ENCODE measurements at regions not wholly inside any gene's neighbourhood (a gene's known extent, or its start where the extent isn't known, plus 50 kb on each side); places are given as distances from the start of the nearest gene placed in this dataset.

- H3K9me3 ChIP-seq (ENCODE audit: control insufficient read depth, insufficient read depth, low read length) = no peaks in the 10 kb centered on the region
- no peak overlapping the region for H3K9ac ChIP-seq (ENCODE audit: low read depth, low read length)
- no peaks in the 10 kb centered on the region for H3K4me1 ChIP-seq (ENCODE audit: insufficient read depth, low read length)
- no peaks in the 10 kb centered on the region for H3K36me3 ChIP-seq (ENCODE audit: insufficient read depth, low read length)
Measured at GRCh38 chr17:79434215-79434614, 176.6 kb downstream of the RBFOX3 start.

GRCh38 chr17:79433379-79433778 lies 177.5 kb downstream of the RBFOX3 start:
- Histone ChIP-seq H3K9me3 (ENCODE audit: control insufficient read depth, insufficient read depth, low read length) (no peaks in the 10 kb centered on the region), H3K4me1 (ENCODE audit: insufficient read depth, low read length) (no peaks in the 10 kb centered on the region), H3K36me3 (ENCODE audit: insufficient read depth, low read length) (no peaks in the 10 kb centered on the region), H3K9ac (ENCODE audit: low read depth, low read length) (no peak overlapping the region)

- Histone ChIP-seq H3K9me3 (ENCODE audit: control insufficient read depth, insufficient read depth, low read length) (no peaks in the 10 kb centered on the region), H3K4me1 (ENCODE audit: insufficient read depth, low read length) (no peaks in the 10 kb centered on the region), H3K9ac (ENCODE audit: low read depth, low read length) (no peak overlapping the region), H3K36me3 (ENCODE audit: insufficient read depth, low read length) (no peaks in the 10 kb centered on the region)
Measured at GRCh38 chr17:79431175-79431574, 179.7 kb downstream of the RBFOX3 start.

- H3K9me3 ChIP-seq (ENCODE audit: control insufficient read depth, insufficient read depth, low read length) = no peaks in the 10 kb centered on the region
- H3K9ac ChIP-seq (ENCODE audit: low read depth, low read length) = no peak overlapping the region
- no peaks in the 10 kb centered on the region for H3K4me1 ChIP-seq (ENCODE audit: insufficient read depth, low read length)
- H3K36me3 ChIP-seq (ENCODE audit: insufficient read depth, low read length) = no peaks in the 10 kb centered on the region
Measured at GRCh38 chr17:79429864-79430494, 180.9 kb downstream of the RBFOX3 start.

- Histone ChIP-seq H3K9me3 (ENCODE audit: control insufficient read depth, insufficient read depth, low read length) (no peaks in the 10 kb centered on the region), H3K4me1 (ENCODE audit: insufficient read depth, low read length) (no peaks in the 10 kb centered on the region), H3K36me3 (ENCODE audit: insufficient read depth, low read length) (no peaks in the 10 kb centered on the region), H3K9ac (ENCODE audit: low read depth, low read length) (no peak overlapping the region)
Measured at GRCh38 chr17:79428988-79429387, 181.9 kb downstream of the RBFOX3 start.

GRCh38 chr17:79427621-79428539 lies 183.0 kb downstream of the RBFOX3 start:
- H3K36me3 ChIP-seq (ENCODE audit: insufficient read depth, low read length) = no peaks in the 10 kb centered on the region
- H3K4me1 ChIP-seq (ENCODE audit: insufficient read depth, low read length) = no peaks in the 10 kb centered on the region
- no peaks in the 10 kb centered on the region for H3K9me3 ChIP-seq (ENCODE audit: control insufficient read depth, insufficient read depth, low read length)
- H3K9ac ChIP-seq (ENCODE audit: low read depth, low read length) = no peak overlapping the region

- peaks cover 2% of the 10 kb centered on the region; the same call in 1 of the 2 replicates for H3K4me1 ChIP-seq (ENCODE audit: insufficient read depth, low read length)
- no peak overlapping the region for H3K9ac ChIP-seq (ENCODE audit: low read depth, low read length)
- H3K36me3 ChIP-seq (ENCODE audit: insufficient read depth, low read length) = no peaks in the 10 kb centered on the region
- H3K9me3 ChIP-seq (ENCODE audit: control insufficient read depth, insufficient read depth, low read length) = no peaks in the 10 kb centered on the region
Measured at GRCh38 chr17:79425686-79426085, 185.2 kb downstream of the RBFOX3 start.

- H3K9ac ChIP-seq (ENCODE audit: low read depth, low read length) = no peak overlapping the region
- H3K36me3 ChIP-seq (ENCODE audit: insufficient read depth, low read length) = no peaks in the 10 kb centered on the region
- peaks cover 9% of the 10 kb centered on the region; the same call in 1 of the 2 replicates for H3K4me1 ChIP-seq (ENCODE audit: insufficient read depth, low read length)
- no peaks in the 10 kb centered on the region for H3K9me3 ChIP-seq (ENCODE audit: control insufficient read depth, insufficient read depth, low read length)
Measured at GRCh38 chr17:79424471-79425185, 186.2 kb downstream of the RBFOX3 start.

GRCh38 chr17:79423811-79424465 lies 186.9 kb downstream of the RBFOX3 start:
- H3K9ac ChIP-seq (ENCODE audit: low read depth, low read length) = no peak overlapping the region
- H3K4me1 ChIP-seq (ENCODE audit: insufficient read depth, low read length) = peaks cover 9% of the 10 kb centered on the region; the same call in 1 of the 2 replicates
- H3K9me3 ChIP-seq (ENCODE audit: control insufficient read depth, insufficient read depth, low read length) = no peaks in the 10 kb centered on the region
- no peaks in the 10 kb centered on the region for H3K36me3 ChIP-seq (ENCODE audit: insufficient read depth, low read length)

- H3K9ac ChIP-seq (ENCODE audit: low read depth, low read length) = no peak overlapping the region
- H3K4me1 ChIP-seq (ENCODE audit: insufficient read depth, low read length) = peaks cover 9% of the 10 kb centered on the region; the same call in 1 of the 2 replicates
Measured at GRCh38 chr17:79422236-79422635, 188.6 kb downstream of the RBFOX3 start.

GRCh38 chr17:79420318-79421243 lies 190.3 kb downstream of the RBFOX3 start:
- Histone ChIP-seq H3K9me3 (ENCODE audit: control insufficient read depth, insufficient read depth, low read length) (no peaks in the 10 kb centered on the region), H3K36me3 (ENCODE audit: insufficient read depth, low read length) (no peaks in the 10 kb centered on the region), H3K9ac (ENCODE audit: low read depth, low read length) (no peak overlapping the region), H3K4me1 (ENCODE audit: insufficient read depth, low read length) (peaks cover 9% of the 10 kb centered on the region; the same call in 1 of the 2 replicates)

More at GRCh38 chr17:79422236-79422635, 188.6 kb downstream of the RBFOX3 start:
- no peaks in the 10 kb centered on the region for H3K9me3 ChIP-seq (ENCODE audit: control insufficient read depth, insufficient read depth, low read length)
- no peaks in the 10 kb centered on the region for H3K36me3 ChIP-seq (ENCODE audit: insufficient read depth, low read length)

- H3K4me1 ChIP-seq (ENCODE audit: insufficient read depth, low read length) = peaks cover 9% of the 10 kb centered on the region; the same call in 1 of the 2 replicates
- H3K9me3 ChIP-seq (ENCODE audit: control insufficient read depth, insufficient read depth, low read length) = no peaks in the 10 kb centered on the region
- no peaks in the 10 kb centered on the region for H3K36me3 ChIP-seq (ENCODE audit: insufficient read depth, low read length)
- H3K9ac ChIP-seq (ENCODE audit: low read depth, low read length) = no peak overlapping the region
Measured at GRCh38 chr17:79417476-79417988, 193.3 kb downstream of the RBFOX3 start.

- Histone ChIP-seq H3K36me3 (ENCODE audit: insufficient read depth, low read length) (no peaks in the 10 kb centered on the region), H3K9me3 (ENCODE audit: control insufficient read depth, insufficient read depth, low read length) (no peaks in the 10 kb centered on the region), H3K9ac (ENCODE audit: low read depth, low read length) (no peak overlapping the region), H3K4me1 (ENCODE audit: insufficient read depth, low read length) (peaks cover 9% of the 10 kb centered on the region; the same call in 1 of the 2 replicates)
Measured at GRCh38 chr17:79415909-79416308, 194.9 kb downstream of the RBFOX3 start.
